Vagina (tissue), 2 donors: ENCODE measurements at regions not wholly inside any gene's neighbourhood (a gene's known extent, or its start where the extent isn't known, plus 50 kb on each side); places are given as distances from the start of the nearest gene placed in this dataset.

ENCODE experiments used
- DNase-seq, 2 donors: peaks; one replicate each; pipeline ENCODE4 v3.0.0-alpha.2; 2017; ENCODE audit errors: extremely low spot score in 2 of 2
- H3K27ac ChIP-seq: fragments of 200-600 bp; sonication (generic); one replicate; pipeline ENCODE4 v1.5.1; 2019
- H3K27me3 ChIP-seq: fragments of 200-600 bp; sonication (generic); one replicate; pipeline ENCODE4 v1.5.1; 2019
- H3K36me3 ChIP-seq, 2 donors: fragments of 200-600 bp; sonication (generic); one replicate each; pipeline ENCODE4 v1.5.1; 2017 to 2019
- H3K4me1 ChIP-seq: fragments of 200-600 bp; sonication (generic); one replicate; pipeline ENCODE4 v1.5.1; 2019
- H3K4me3 ChIP-seq, 2 donors: fragments of 200-600 bp; sonication (generic); 1 replicate in 1 of 2; 2 replicates in 1 of 2; pipeline ENCODE4 v1.5.1; 2016 to 2019
- H3K9me3 ChIP-seq: fragments of 200-600 bp; sonication (generic); one replicate; pipeline ENCODE4 v1.5.1; 2019
- CTCF ChIP-seq, 3 experiments: fragments of 450-650 bp in 2 of 3; fragments of 200-600 bp in 1 of 3; sonication (generic) in 1 of 3; IDR thresholded peaks; one replicate each; pipeline ENCODE4 v1.5.1; 2017 to 2019; ENCODE audit warnings: antibody characterized with exemption in 3 of 3, mild to moderate bottlenecking in 2 of 3, moderate library complexity in 2 of 3
- POLR2A ChIP-seq, 2 donors: fragments of 450-650 bp; IDR thresholded peaks; one replicate each; pipeline ENCODE4 v1.6.1; 2017; ENCODE audit warnings: antibody characterized with exemption in 2 of 2, mild to moderate bottlenecking in 2 of 2, moderate library complexity in 2 of 2
- POLR2AphosphoS5 ChIP-seq, 2 donors: sonication (generic); formaldehyde crosslinking; IDR thresholded peaks; one replicate each; pipeline ENCODE4 v1.9.0; 2017; ENCODE audit warnings: antibody characterized with exemption in 2 of 2, mild to moderate bottlenecking in 2 of 2, low read depth in 1 of 2; ENCODE audit not compliant: insufficient read depth in 1 of 2
- intact Hi-C: fragments of 100-400 bp; cut with DNase I; formaldehyde crosslinking; loops from one replicate; pipeline ENCODE4 v1.15.1; 2023

DNA sequence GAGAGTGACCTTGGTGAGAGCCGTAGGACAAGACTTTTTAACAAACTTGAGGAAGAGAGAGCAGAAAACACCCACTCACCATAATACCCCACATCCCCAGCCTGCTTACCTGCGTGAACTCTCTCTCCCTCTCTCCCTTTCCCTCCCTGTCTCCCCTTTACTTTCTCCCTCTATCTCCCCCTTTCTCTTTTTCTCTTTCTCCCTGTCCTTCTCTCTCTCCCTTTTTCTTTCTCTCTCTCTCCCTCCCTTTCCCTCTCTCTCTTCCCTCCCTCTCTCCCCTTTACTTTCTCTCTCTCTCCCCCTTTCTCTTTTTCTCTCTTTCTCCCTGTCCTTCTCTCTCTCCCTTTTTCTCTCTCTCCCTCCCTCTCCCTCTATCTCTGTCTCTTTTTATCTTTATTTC, 464.0 kb upstream of the AUTS2 start:
- no peak for DNase-seq
- Histone ChIP-seq H3K36me3 (no peaks in the 10 kb centered on the region), H3K4me1 (no peaks in the 10 kb centered on the region), H3K9me3 (no peaks in the 10 kb centered on the region), H3K4me3 (no peak overlapping the region), H3K27ac (no peak overlapping the region), H3K27me3 (no peaks in the 10 kb centered on the region)
- intact Hi-C loops, result no loop called here
- TF ChIP-seq CTCF (IDR thresholded peaks at IDR 0.05), result no peak

- no peak for DNase-seq
These were observed 450.6 kb upstream of the AUTS2 start for GRCh38 chr7:69147631-69148030.

DNA sequence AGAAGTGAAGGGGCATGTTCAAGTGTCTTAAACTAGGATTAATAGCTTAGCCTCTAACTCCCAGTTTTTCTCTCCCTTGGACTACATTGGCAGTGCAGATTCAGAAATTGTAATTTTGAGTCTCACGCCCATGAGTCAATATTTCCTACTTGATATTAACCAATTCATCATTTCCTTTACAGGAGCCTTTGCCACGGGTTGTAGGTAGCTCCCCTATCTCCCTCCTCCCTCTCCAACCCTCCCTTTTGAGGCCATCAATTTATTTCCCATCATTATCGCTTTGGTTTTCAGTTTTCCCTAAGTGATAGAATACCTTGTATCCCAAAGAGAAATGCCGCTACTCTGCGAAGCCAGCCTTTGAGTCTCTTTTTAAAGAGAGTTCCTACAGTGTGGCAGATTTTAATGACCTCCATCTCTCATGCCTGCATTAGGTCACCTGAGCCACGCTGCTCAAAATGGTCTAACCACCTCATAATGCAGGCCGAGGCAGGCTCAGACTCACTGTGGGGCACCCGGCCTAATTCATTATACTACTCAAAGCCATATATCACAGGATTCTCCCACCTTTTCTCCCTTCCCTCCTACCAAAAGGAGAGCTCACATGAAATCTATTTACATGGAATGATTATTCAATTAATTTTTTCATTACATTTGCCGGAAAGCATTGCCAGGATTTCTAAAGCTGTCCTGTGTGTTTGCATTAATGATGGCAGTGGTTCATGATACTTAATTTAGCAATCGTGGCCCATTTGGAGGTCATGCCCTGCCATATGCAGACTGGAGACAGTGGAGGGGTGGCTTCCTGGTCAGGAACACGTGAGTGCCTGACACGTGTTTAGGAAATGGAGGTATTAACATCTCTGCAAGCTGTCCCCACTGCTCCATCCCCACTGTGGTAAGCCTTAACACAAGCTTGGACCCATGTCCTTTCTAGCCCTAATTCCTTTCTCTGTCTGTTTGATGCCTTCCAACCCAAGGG, 448.2 kb upstream of the AUTS2 start:
- no peak overlapping the region for H3K4me3 ChIP-seq
- no peak overlapping the region for H3K27ac ChIP-seq
- H3K27me3 ChIP-seq, result no peaks in the 10 kb centered on the region
- H3K9me3 ChIP-seq, result no peaks in the 10 kb centered on the region
- TF ChIP-seq CTCF (IDR thresholded peaks at IDR 0.05) (no peak), POLR2AphosphoS5 (IDR thresholded peaks at IDR 0.05; ENCODE audit: insufficient read depth in 1 of 2, low read depth in 1 of 2) (no peak), POLR2A (IDR thresholded peaks at IDR 0.05) (no peak)
- intact Hi-C loops, result no loop called here
- no peaks in the 10 kb centered on the region for H3K4me1 ChIP-seq
- DNase-seq, result no peak
- H3K36me3 ChIP-seq, result no peaks in the 10 kb centered on the region

More at GRCh38 chr7:69147631-69148030, 450.6 kb upstream of the AUTS2 start:
- Histone ChIP-seq H3K27me3 (no peaks in the 10 kb centered on the region), H3K4me3 (no peak overlapping the region), H3K9me3 (no peaks in the 10 kb centered on the region), H3K36me3 (no peaks in the 10 kb centered on the region), H3K4me1 (no peaks in the 10 kb centered on the region), H3K27ac (no peak overlapping the region)
- TF ChIP-seq POLR2AphosphoS5 (IDR thresholded peaks at IDR 0.05; ENCODE audit: insufficient read depth in 1 of 2, low read depth in 1 of 2) (no peak), POLR2A (IDR thresholded peaks at IDR 0.05) (no peak), CTCF (IDR thresholded peaks at IDR 0.05) (no peak)
- intact Hi-C loops, result no loop called here

GRCh38 chr7:69162326-69162725, 435.9 kb upstream of the AUTS2 start:
- no peak overlapping the region for H3K27ac ChIP-seq
- intact Hi-C loops, result no loop called here
- no peak for DNase-seq

More at GRCh38 chr7:69162326-69162725, 435.9 kb upstream of the AUTS2 start:
- H3K4me3 ChIP-seq, result no peak overlapping the region
- H3K9me3 ChIP-seq, result no peaks in the 10 kb centered on the region
- no peaks in the 10 kb centered on the region for H3K36me3 ChIP-seq
- TF ChIP-seq CTCF (IDR thresholded peaks at IDR 0.05) (no peak), POLR2AphosphoS5 (IDR thresholded peaks at IDR 0.05; ENCODE audit: insufficient read depth in 1 of 2, low read depth in 1 of 2) (no peak), POLR2A (IDR thresholded peaks at IDR 0.05) (no peak)
- H3K27me3 ChIP-seq, result no peaks in the 10 kb centered on the region
- H3K4me1 ChIP-seq, result no peaks in the 10 kb centered on the region
